Myocyte (in vitro differentiated cells): ENCODE measurements at regions not wholly inside any gene's neighbourhood (a gene's known extent, or its start where the extent isn't known, plus 50 kb on each side); places are given as distances from the start of the nearest gene placed in this dataset.
"Not testable (repeated sequence)": the region's sequence is repeated elsewhere in the genome, so short reads cannot be mapped to it uniquely, and the experiment has no call there.

ENCODE experiments used
- DNase-seq: peaks from one replicate; pipeline ENCODE4 v3.0.0-alpha.2; 2012; ENCODE audit warnings: low read depth

DNA sequence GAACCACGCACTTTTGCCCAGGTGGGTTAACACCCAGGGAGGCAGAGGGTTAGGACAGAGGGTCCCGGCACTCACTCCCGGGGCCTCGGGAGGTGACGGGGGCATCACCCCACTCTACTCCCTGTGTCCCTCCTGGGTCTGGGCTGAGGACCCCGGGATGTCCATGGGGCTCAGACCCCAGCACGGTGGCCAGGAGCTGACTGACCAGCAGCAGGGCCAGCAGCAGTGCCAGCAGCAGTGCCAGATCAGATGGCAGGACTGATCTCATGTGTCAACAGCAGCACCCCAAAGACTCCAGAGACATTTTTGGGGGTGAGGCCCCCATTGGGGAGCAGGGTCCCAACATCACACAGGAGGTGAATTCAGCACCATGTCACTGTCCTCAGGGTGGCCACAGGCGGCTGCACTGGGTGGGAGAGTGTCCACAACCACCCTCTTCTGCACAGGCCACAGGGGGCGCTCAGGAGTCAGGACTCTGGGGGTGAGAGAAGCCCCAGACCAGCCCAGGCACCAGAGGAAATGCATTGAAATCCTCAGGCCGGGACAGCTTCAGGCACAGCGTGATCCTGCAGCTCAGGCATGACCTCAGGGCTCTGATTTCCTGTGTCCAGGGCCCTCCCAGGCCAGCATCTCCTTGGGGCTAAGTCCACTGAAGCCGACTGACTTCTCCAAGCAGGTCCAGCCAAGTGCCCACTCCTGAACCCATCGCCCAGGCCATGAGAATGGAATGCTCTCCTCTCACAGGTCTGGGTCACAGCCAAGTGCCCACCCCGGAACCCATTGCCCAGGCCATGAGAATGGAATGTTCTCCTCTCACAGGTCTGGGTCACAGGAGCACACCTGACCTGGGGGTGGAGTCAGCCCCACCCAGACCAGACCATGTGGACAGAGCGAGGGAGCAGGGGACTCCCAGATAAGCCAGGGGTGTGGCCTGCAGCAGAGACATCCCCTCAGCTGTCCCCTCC is 87.2 kb upstream of the SFSWAP start:
- DNase-seq, result not testable (repeated sequence)

DNA sequence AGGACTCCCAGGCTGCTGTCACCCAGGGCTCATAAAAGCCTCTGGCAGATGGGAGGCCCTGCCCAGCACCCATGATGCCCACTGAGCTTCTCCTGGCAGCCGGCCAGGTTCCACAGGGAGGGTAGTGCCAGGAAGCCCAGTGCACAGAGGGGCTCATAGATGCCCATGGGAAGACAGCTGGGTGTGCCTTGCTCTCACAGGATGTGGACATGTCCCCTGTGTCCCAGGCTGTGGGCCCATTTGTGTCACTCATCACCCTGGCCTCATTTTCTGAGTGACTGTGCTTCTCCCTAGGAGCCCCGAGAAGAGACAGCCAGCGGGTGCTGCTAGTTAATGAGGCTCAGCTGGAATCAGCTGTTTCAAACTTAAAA is 86.5 kb upstream of the SFSWAP start:
- peak; percentile 36 for DNase-seq

DNA sequence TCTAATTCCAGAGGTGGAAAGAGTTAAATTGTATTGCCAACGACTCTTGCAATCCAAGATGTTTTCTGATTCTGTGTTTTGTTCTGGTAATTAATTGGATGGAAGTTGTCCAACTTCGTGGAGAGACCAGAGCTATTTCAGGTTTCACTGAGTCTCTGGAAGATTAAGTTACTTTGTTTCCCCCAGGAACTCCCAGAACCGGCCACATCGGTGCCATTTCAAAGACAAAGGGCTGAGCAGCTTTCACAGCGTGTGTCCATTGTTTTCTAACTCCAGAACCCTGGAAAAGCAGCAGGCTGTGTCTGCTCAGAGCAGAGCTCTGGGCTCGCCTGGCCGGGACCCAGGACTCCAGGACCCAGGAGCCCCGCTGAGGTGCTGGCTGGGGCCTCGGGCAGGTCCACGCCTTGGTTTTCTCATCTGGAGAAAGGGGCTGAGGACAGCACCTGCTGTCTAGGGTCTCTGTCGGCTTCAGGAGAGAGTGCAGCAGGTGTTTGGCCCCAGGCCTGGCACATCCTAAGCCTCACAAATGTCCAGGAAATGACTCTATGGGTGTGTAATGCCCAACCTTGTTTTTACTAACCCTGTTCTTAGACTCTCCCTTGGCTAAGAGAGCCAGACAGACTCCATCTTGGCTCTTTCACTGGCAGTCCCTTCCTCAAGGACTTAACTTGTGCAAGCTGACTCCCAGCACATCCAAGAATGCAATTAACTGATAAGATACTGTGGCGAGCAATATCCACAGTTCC is 86.0 kb upstream of the SFSWAP start:
- peak; percentile 64 for DNase-seq

GRCh38 chr12:131625966-131626722 is 84.7 kb upstream of the SFSWAP start:
- not testable (repeated sequence) for DNase-seq

DNA sequence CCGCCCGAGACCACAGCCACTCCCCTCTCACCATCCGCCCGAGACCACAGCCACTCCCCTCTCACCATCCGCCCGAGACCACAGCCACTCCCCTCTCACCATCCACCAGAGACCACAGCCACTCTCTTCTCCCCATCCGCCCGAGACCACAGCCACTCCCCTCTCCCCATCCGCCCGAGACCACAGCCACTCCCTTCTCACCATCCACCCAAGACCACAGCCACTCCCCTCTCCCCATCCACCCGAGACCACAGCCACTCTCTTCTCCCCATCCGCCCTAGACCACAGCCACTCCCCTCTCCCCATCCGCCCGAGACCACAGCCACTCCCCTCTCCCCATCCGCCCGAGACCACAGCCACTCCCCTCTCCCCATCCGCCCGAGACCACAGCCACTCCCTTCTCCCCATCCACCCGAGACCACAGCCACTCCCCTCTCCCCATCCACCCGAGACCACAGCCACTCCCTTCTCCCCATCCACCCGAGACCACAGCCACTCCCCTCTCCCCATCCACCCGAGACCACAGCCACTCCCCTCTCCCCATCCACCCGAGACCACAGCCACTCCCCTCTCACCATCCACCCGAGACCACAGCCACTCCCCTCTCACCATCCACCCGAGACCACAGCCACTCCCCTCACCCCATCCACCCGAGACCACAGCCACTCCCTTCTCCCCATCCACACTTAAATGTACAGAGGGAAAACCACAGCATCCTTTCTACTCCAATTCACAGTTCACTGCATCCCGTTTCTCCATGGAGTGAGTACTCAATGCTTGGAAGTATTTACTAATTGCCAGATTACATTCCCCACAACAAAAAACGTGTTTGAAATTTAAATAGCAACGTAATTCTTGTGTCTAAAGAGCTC is 83.5 kb upstream of the SFSWAP start:
- not testable (repeated sequence) for DNase-seq

DNA sequence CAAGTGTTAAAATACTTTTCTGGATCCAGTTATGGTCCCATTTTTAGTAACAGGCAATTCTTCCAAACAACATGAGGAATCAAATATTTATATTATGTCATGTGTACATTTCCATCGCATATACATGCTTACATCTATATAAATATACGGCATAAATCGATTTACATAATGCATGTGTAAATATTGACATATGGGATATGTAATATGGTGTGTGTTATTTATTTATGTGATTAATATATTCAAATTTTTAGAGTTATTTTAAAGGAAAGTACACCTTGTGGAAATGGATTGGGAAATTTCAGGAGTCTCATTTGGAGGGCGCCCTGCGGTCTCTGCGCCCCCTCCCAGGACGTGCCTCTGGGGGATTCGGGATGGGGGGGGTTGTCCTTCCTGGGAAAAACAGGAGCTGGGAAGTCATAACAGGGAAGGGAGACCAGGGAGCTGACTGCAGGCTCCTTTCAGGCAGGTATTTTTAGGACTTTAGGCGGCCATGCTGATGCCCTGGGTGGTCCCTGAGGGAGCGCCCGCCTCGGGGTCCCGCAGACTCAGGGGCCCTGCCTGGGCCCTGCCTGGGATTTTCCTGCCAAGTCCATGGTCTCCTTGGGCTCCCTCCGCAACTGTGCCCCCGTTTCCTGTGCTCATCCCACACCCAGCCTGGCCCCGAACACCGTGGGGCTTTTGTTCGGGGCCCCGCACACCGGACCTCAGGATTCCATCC is 82.7 kb upstream of the SFSWAP start:
- DNase-seq, result no peak

DNA sequence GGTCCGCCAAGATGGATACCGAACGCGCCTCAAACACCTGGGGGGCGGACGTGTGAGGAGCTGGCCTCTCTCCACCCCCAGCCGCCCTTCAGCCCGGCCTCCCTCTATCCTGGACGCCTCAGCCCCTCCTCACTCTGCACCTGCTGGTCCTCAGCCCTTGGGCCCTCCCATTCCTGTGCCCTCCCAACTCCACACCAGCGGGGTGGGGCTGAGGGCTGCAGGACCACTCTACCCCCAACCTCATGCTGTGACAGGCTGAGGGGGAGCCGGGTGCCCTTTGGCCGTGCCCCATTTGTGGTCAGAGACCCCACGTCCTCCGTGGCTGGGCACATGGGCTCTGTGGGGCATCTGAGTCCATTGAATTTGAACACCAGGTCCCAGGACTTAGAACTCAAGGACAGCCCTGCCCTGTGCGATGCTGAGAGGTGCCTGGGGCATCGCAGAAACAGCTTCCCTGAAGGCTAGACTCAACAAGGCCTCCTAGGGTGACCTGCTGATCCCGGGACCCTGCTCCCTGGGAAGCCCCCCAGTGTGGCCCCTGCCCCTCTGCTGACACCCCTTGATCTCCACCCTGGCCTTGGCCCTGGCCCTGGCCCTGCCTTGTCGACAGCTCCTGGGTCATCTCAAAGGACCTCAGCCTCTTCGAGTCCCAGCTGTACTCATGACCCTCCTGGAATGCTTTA is 82.0 kb upstream of the SFSWAP start:
- no peak for DNase-seq

GRCh38 chr12:131631230-131631629 is 79.7 kb upstream of the SFSWAP start:
- DNase-seq, result no peak

DNA sequence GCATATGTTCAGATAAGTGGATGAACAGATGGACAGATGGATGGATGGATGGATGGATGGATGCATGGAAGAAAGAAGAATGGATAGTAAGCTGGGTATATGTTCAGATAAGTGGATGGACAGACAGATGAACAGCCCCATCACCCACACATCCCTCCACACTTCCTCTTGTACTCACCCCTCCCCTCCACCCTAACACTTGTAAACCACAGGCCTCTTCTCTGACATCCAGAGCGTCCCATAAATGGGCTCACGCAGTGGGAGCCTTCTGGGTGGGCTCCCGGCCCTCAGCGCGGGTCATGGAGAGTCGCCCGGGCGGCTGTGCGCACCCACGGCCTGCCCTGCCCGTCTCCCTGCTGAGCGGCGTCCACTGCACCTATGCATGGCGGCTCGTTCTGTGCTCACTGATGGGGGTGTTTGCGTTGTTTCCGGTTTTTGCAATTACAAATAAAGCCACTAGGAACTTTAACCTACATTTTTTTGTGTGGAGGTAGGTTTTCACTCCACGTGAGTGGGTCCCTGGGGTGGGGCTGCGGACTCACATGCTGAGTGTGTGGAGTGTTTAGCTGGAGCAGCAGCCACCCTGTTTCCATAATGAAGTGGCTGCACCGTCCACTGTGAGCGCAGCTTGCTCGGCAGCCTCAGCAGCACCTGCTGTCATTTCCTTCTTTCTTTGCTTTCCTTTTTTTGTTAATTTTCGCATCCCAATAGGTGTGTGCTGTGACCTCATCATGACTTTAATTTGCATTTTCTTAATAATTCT is 78.8 kb upstream of the SFSWAP start:
- DNase-seq, result not testable (repeated sequence)

GRCh38 chr12:131632652-131633023 is 78.3 kb upstream of the SFSWAP start:
- DNase-seq, result not testable (repeated sequence)

DNA sequence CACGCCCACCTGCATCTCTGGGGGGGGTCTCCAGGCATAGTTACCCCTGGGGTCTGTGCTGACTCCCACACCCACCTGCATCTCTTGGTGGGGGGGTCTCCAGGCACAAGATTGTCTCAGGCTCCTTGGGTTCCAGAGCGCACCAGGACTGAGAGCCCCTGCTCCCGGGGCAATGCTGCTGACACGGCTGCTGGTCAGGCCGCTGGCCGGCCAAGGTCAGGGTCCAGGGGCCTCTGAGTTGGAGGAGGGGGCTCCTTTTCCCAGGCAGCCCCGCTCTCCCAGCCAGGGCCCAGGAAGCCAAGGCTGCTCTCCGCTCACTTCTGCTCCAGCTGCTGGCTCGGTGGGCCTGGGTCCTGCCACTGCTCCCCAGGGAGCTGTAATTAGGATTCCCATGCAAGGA is 77.3 kb upstream of the SFSWAP start:
- not testable (repeated sequence) for DNase-seq

DNA sequence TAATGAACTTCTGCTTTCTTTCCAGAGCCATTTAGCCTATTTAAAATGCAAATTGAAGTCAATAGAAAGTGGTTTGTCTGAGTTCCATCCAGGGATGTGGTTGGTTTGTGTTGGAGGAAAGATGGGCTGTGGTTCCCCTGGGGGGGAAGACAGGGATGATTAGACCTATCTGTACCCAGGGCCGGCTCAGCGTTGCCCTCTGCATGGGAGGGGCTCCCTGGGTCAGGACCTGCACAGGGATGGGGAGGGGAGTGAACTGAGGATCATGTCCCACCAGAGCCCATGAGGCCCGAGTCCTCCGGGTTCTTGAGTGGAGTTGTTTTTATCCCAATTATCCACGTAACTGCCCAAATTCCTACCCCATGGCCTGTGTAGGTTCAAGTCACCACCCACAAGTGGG is 76.9 kb upstream of the SFSWAP start:
- no peak for DNase-seq

DNA sequence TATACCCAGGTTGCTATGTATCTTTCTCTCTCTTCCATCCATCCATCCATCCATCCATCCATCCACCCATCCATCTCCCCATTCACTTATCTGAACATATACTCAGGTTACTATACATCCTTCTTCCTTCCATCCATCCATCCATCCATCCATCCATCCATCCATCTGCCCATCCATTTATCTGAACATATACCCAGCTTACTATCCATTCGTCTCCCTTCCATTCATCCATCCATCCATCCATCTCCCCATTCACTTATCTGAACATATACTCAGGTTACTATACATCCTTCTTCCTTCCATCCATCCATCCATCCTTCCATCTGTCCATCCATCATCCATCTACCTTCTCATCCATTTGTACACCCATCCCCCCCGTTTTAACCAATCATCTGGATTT is 75.9 kb upstream of the SFSWAP start:
- DNase-seq, result not testable (repeated sequence)

DNA sequence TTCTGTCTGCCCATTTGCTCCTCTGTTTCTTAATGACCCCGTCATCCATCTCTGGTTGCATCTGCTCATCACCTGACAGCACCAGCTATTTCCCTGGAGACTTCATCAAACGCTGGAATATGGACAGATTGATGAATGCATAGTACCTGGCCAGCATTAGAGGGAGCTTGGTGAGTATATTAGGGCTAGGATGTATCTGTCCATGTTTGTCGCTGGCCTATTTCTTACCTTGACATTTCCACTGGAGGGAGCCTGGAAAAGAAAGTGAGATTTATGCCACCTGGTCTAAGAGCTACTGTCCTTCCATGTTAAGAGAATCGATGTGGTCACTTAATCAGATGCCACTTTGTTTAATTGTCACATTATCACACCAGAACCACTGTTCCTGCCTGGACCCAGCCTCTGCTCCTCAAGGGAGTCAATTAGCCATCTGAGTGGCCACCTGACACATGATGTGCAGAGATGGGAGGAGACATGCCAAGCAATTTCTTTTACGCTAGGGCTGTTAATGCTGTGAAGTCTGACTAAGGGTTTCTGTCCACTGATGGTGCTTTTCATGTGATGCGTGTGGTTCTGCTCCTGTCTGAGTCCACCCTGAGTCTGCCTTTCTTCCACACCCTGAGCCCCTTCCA is 75.3 kb upstream of the SFSWAP start:
- no peak for DNase-seq

DNA sequence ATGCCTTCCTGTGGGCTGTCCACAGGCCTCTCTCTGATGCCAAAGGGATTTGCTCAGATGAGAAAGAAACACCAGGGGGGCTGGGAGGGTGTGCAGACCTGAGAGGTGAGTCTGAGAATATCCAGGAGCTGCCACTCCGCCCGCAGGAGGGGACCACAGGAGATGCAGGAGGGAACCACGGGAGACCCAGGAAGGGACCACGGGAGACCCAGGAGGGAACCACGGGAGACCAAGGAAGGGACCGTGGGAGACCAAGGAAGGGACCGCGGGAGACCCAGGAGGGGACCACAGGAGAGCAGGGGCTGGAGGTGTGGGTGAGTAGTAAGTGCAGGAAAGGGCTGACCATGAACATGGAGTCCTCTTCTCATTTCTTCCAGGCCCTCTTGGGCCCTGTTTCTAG is 74.6 kb upstream of the SFSWAP start:
- no peak for DNase-seq

- no peak for DNase-seq
Measured at GRCh38 chr12:131636940-131637750, 73.7 kb upstream of the SFSWAP start.

DNA sequence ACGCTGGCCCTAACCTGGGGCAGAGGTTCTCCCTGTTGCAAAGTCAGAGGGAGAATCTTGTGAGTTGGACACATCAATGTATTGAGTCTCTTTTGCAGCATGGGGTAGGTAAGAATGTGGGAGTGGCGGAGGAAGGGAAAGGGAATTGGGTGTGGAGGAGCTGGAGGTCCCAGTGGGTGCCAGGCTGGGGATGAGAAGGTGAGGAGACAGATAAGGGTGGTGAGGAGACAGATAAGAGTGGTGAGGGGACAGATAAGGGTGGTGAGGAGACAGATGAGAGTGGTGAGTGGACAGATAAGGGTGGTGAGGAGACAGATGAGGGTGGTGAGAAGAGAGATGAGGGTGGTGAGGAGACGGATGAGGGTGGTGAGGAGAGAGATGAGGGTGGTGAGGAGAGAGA is 72.9 kb upstream of the SFSWAP start:
- no peak for DNase-seq
